ENCODE measurements at regions not wholly inside any gene's neighbourhood (a gene's known extent, or its start where the extent isn't known, plus 50 kb on each side); places are given as distances from the start of the nearest gene placed in this dataset.

DNA sequence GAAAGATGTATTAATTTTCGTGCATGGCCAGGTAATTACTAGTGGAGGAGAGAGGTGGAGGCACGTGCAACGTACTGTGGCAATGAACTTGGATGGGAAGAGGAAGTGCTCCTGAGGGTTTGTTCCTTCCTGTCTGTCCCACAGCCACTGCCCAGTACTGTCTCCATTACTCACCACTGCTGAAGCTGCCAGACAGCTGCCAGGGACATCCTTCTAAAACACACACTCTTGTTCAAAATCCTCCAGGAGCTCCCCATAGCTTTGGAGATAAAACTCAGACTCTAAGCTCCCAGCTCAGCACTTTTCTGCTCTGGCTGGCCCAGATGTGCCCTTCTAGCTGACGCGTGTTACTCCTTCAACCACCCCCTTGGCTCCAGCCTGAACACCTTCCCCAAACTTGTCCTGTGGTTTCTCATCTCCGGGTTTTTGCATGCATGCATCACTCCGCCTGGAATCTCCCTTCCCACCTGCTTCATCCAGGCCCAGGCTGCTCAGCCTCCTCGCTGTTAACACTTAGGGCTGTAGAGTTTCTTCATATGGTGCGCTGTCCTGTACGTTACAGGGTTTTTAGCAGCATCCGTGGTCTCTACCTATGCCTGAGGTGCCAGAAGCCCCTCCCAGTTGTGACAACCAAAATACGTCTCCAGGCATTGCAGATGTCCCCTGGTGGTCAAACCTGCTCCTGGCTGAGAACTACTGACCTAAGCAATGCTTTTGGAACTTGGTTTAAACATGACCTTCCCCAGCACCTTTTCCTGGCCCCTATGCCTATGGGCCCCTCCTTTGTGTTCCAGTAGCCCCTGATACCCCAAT is 69.5 kb downstream of the C11orf91 start:
- TF ChIP-seq, protein P1, sequence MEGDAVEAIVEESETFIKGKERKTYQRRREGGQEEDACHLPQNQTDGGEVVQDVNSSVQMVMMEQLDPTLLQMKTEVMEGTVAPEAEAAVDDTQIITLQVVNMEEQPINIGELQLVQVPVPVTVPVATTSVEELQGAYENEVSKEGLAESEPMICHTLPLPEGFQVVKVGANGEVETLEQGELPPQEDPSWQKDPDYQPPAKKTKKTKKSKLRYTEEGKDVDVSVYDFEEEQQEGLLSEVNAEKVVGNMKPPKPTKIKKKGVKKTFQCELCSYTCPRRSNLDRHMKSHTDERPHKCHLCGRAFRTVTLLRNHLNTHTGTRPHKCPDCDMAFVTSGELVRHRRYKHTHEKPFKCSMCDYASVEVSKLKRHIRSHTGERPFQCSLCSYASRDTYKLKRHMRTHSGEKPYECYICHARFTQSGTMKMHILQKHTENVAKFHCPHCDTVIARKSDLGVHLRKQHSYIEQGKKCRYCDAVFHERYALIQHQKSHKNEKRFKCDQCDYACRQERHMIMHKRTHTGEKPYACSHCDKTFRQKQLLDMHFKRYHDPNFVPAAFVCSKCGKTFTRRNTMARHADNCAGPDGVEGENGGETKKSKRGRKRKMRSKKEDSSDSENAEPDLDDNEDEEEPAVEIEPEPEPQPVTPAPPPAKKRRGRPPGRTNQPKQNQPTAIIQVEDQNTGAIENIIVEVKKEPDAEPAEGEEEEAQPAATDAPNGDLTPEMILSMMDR (IDR thresholded peaks at IDR 0.05; ENCODE audit: insufficient read depth, low read length) = no peak
- DNase-seq (ENCODE audit: low read depth) = no peak
- no peak overlapping the region for H3K4me3 ChIP-seq (ENCODE audit: low read depth, low read length)

DNA sequence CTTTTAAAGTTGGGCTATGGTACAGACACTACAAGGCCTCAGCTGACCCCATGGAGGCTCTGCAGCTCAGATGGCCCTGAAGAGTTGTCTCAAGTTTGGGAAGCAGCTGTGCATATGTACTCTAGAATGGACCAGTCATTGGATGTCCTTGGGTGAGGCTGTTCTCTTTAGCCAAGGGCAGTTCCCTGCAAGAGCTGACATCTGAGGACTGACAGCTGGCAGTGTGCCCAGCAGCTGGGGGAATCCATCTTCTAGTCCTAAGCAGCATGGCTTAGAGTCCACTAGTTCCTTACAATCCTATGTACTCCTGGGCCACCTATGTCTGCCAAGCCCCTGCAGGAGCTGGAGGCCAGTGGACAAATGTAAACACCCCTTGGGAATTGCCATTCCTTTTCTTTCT is 76.5 kb downstream of the C11orf91 start:
- H3K4me3 ChIP-seq (ENCODE audit: low read depth, low read length) = no peak overlapping the region
- TF ChIP-seq, protein P1 (IDR thresholded peaks at IDR 0.05; ENCODE audit: insufficient read depth, low read length) = no peak
- DNase-seq (ENCODE audit: low read depth) = no peak

DNA sequence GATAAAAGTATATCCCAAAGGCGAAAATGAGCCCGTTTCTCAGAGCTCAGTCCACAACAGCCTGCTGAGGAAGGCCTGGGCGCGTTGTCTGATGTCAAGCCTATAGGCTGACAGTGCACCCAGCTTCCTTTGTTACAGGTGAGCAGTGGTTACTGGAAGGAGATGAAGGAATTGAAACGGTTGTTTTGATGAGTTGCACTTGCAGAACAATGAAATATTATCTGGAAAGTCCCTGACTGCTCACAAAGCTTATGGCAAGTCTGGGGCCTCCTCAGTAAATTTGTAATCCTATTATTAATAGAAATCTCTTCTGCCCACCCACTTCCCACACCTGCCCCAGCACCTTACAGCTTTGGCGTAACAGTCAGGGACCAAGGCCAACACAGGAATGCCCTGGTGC is 77.8 kb downstream of the C11orf91 start:
- no peak for DNase-seq (ENCODE audit: low read depth)
- H3K4me3 ChIP-seq (ENCODE audit: low read depth, low read length) = no peak overlapping the region
- TF ChIP-seq, protein P1 (IDR thresholded peaks at IDR 0.05; ENCODE audit: insufficient read depth, low read length) = no peak

DNA sequence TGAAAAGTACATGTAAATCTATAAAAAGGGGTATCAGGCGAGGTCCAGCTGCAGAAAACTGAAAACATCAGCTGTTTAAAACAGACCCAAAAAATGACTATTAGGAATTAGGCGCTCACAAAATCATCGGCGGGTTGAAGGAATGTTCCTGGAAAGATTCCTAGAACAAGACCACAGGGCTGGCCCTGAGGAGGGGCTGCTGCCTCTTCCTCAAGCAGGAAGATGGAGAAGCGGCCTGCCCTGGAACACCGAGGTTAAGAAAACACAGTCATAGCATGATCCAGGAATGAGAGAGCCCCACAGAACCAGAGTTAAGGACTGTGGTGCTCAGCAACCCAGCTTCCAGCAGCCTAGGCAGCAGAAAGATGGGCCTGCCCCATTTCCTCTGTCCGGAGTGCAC is 78.4 kb downstream of the C11orf91 start:
- TF ChIP-seq, protein P1 (IDR thresholded peaks at IDR 0.05; ENCODE audit: insufficient read depth, low read length) = no peak
- DNase-seq (ENCODE audit: low read depth) = peak; percentile 70
- H3K4me3 ChIP-seq (ENCODE audit: low read depth, low read length) = no peak overlapping the region

DNA sequence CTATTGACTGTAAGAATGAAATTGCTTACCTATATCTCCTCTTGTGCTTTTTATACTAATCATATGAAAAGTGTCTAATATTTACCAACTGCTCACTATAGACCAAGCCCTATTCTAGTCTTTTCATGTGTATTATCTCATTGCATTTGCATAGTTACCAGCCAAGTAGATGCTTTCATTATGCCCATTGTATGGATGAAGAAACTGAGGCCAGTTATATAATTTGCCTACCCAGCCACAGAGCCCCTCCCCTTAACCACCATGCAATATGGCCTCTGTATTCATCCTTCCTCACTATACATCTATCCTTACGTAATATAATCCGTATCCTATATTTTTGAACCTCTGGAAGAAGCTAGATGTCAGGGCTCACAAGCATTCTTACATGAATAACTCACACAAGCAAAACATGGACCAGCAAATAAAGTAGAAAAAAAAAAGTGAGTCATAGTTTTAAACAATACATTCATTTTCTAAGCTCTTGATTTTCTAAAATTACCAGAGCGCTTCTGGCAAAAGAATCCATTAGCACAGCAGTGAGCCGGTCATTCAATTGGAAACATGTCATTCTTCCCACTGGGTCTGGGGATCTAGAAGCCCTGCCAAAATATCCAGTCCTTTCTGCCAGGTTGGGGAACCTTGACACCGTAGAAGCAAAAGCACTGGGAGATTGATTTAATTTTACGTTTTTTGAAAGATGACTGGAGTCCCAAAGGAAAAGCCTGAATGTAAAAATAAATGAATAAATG is 80.0 kb downstream of the C11orf91 start:
- TF ChIP-seq, protein P1 (IDR thresholded peaks at IDR 0.05; ENCODE audit: insufficient read depth, low read length) = no peak

DNA sequence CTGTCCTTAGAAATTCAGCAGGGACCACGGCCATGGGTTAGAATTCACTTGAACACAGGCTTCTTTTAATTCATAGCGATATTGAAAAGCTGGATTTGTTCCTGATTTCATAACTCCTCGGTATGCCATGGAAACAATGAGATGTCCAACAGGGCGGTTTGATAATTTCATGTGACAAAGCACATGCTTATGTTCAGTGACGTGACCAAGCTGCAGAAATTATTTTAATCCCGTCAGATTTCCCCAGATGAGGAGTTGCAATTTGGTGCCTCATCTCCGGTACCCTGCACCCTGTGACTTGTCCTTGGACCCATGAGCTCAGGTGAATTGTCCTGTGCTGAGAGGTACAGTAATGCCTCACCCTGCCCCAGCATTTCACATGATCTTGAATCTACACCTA is 81.7 kb downstream of the C11orf91 start:
- no peak for DNase-seq (ENCODE audit: low read depth)
- no peak overlapping the region for H3K4me3 ChIP-seq (ENCODE audit: low read depth, low read length)
- TF ChIP-seq, protein P1 (IDR thresholded peaks at IDR 0.05; ENCODE audit: insufficient read depth, low read length) = no peak

More for the DNA sequence above, 80.0 kb downstream of the C11orf91 start:
- peak; percentile 80 for DNase-seq (ENCODE audit: low read depth)
- no peak overlapping the region for H3K4me3 ChIP-seq (ENCODE audit: low read depth, low read length)

All from fibroblast of the aortic adventitia (primary cell).